CD4-positive, alpha-beta T cell (primary cell): ENCODE measurements at regions not wholly inside any gene's neighbourhood (a gene's known extent, or its start where the extent isn't known, plus 50 kb on each side); places are given as distances from the start of the nearest gene placed in this dataset.

ENCODE experiments used
- ATAC-seq: fragments of 200-7000 bp; cut with Tn5 transposase; one replicate; pipeline ENCODE4 v1.10.0; 2022; ENCODE audit warnings: mild to moderate bottlenecking; ENCODE audit not compliant: poor library complexity
- CTCF ChIA-PET: fragments of 350-600 bp; sonication (Branson Sonifier 250); formaldehyde crosslinking; loops from one replicate; lab custom pipeline; 2021; ENCODE audit warnings: antibody characterized with exemption, inconsistent platforms; lab: Charles Lee
- POLR2A ChIA-PET: fragments of 350-600 bp; sonication (Branson Sonifier 250); formaldehyde crosslinking; loops from one replicate; lab custom pipeline; 2021; ENCODE audit warnings: antibody characterized with exemption, inconsistent platforms; lab: Charles Lee
- DNase-seq, 14 experiments: peaks; one replicate each; pipeline ENCODE4 v3.0.0-alpha.2; 2013 to 2020; ENCODE audit warnings: mixed read lengths in 2 of 14
- H3K27ac ChIP-seq, 2 donors: one replicate each; pipeline versions ENCODE4 v1.5.1 to v1.7.0; 2013; ENCODE audit warnings: low read length in 2 of 2, low read depth in 1 of 2, mild to moderate bottlenecking in 1 of 2
- H3K27me3 ChIP-seq, 2 experiments: 1 replicate in 1 of 2; 2 replicates in 1 of 2; pipeline versions ENCODE4 v1.6.1 to v1.7.0; 2013; ENCODE audit warnings: low read length in 2 of 2, control low read depth in 1 of 2, mild to moderate bottlenecking in 1 of 2, moderate library complexity in 1 of 2; ENCODE audit not compliant: insufficient read depth in 2 of 2, control insufficient read depth in 1 of 2
- H3K36me3 ChIP-seq: one replicate; pipeline ENCODE4 v1.6.1; 2013; ENCODE audit warnings: low read length, control low read depth; ENCODE audit not compliant: insufficient read depth
- H3K4me1 ChIP-seq: one replicate; pipeline ENCODE4 v1.6.1; 2013; ENCODE audit warnings: low read length, control low read depth; ENCODE audit not compliant: insufficient read depth
- H3K4me3 ChIP-seq: one replicate; pipeline ENCODE4 v1.5.1; 2013; ENCODE audit warnings: mild to moderate bottlenecking, low read length, moderate library complexity
- H3K9me3 ChIP-seq, 2 experiments: 1 replicate in 1 of 2; 2 replicates in 1 of 2; pipeline versions ENCODE4 v1.6.1 to v1.7.0; 2013; ENCODE audit warnings: low read length in 2 of 2, mild to moderate bottlenecking in 2 of 2, control low read depth in 1 of 2, moderate library complexity in 1 of 2; ENCODE audit not compliant: control insufficient read depth in 1 of 2, insufficient read depth in 1 of 2
- H3K27ac Mint-ChIP-seq: one replicate; pipeline ENCODE4 v1.8.0; 2020; ENCODE audit warnings: mixed read lengths
- H3K27me3 Mint-ChIP-seq: one replicate; pipeline ENCODE4 v1.8.0; 2021; ENCODE audit warnings: mixed read lengths
- H3K36me3 Mint-ChIP-seq: one replicate; pipeline ENCODE4 v1.8.0; 2021; ENCODE audit warnings: low read depth, mixed read lengths
- H3K4me1 Mint-ChIP-seq: one replicate; pipeline ENCODE4 v1.8.0; 2021; ENCODE audit warnings: low read depth, mixed read lengths
- H3K4me3 Mint-ChIP-seq: one replicate; pipeline ENCODE4 v1.8.0; 2020; ENCODE audit warnings: mild to moderate bottlenecking, mixed read lengths
- H3K9me3 Mint-ChIP-seq: one replicate; pipeline ENCODE4 v1.8.0; 2020; ENCODE audit warnings: mixed read lengths
- CTCF ChIP-seq: fragments of 200-600 bp; IDR thresholded peaks from one replicate; pipeline ENCODE4 v1.8.0; 2022; ENCODE audit warnings: antibody characterized with exemption, mild to moderate bottlenecking
- intact Hi-C, 2 experiments: fragments of 100-400 bp; cut with DNase I in 1 of 2; cut with micrococcal nuclease in 1 of 2; formaldehyde crosslinking; loops; one replicate each; pipeline versions ENCODE4 v1.15.1 to v1.9.0; 2023 to 2025; cut with DNase I, micrococcal nuclease

DNA sequence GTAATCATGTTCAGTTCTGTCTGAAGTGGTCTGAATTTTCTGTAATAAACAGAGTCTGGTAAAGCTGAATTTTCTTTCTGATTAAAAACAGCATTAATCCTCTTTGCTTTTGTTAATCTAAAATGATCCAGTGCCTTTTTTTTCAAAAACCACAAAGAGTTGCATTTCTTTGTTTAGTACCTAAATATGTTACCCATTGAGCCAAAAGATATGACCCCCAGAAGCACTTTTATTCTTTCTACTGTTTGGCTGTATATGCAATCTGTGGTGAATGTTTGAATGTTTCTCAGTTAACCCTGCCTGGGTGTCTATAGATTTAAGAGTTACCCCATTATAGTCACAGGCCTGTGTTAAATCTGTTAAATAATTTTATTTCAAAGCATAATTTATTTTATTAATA lies 394.8 kb downstream of the PTPRC start:
- H3K4me1 Mint-ChIP-seq, result peaks cover 13% of the 10 kb centered on the region
- ChIA-PET CTCF (no interaction called here), POLR2A (no interaction called here)
- ATAC-seq (no peak), DNase-seq (no peak)
- no peaks in the 10 kb centered on the region for H3K9me3 ChIP-seq
- H3K4me1 ChIP-seq, result no peaks in the 10 kb centered on the region
- no peak overlapping the region for H3K27ac Mint-ChIP-seq
- no peaks in the 10 kb centered on the region for H3K9me3 Mint-ChIP-seq
- H3K4me3 Mint-ChIP-seq, result no peak overlapping the region
- H3K36me3 ChIP-seq, result no peaks in the 10 kb centered on the region
- H3K27me3 Mint-ChIP-seq, result no peaks in the 10 kb centered on the region
- no peaks in the 10 kb centered on the region for H3K36me3 Mint-ChIP-seq
- no peak overlapping the region for H3K27ac ChIP-seq
- TF ChIP-seq CTCF, result no peak
- intact Hi-C loops, result no loop called here
- no peak overlapping the region for H3K4me3 ChIP-seq
- no peaks in the 10 kb centered on the region for H3K27me3 ChIP-seq

- no peak overlapping the region for H3K27ac ChIP-seq
Observed at GRCh38 chr1:199038156-199038555, 399.3 kb downstream of the PTPRC start.

GRCh38 chr1:199040076-199040905 lies 401.5 kb downstream of the PTPRC start:
- Mint-ChIP-seq H3K4me1 (peaks cover 36% of the 10 kb centered on the region), H3K27ac (no peak overlapping the region), H3K4me3 (peak overlapping the region; percentile 40), H3K36me3 (no peaks in the 10 kb centered on the region), H3K9me3 (no peaks in the 10 kb centered on the region), H3K27me3 (no peaks in the 10 kb centered on the region)
- ChIA-PET CTCF (no interaction called here), POLR2A (no interaction called here)
- Histone ChIP-seq H3K4me3 (no peak overlapping the region), H3K4me1 (no peaks in the 10 kb centered on the region), H3K27ac (no peak overlapping the region), H3K36me3 (no peaks in the 10 kb centered on the region), H3K9me3 (no peaks in the 10 kb centered on the region), H3K27me3 (no peaks in the 10 kb centered on the region)
- DNase-seq, result peak in 1 of 14 experiments; percentile 17
- no peak for ATAC-seq
- intact Hi-C loops, result no loop called here
- no peak for TF ChIP-seq CTCF

More at GRCh38 chr1:199038156-199038555, 399.3 kb downstream of the PTPRC start:
- Histone ChIP-seq H3K4me3 (no peak overlapping the region), H3K36me3 (no peaks in the 10 kb centered on the region), H3K4me1 (no peaks in the 10 kb centered on the region), H3K27me3 (no peaks in the 10 kb centered on the region), H3K9me3 (no peaks in the 10 kb centered on the region)
- no peak for ATAC-seq
- Mint-ChIP-seq H3K36me3 (no peaks in the 10 kb centered on the region), H3K4me3 (no peak overlapping the region), H3K9me3 (no peaks in the 10 kb centered on the region), H3K4me1 (peaks cover 40% of the 10 kb centered on the region), H3K27ac (no peak overlapping the region), H3K27me3 (no peaks in the 10 kb centered on the region)
- TF ChIP-seq CTCF, result no peak
- no peak for DNase-seq
- POLR2A ChIA-PET, result no interaction called here
- intact Hi-C loops, result no loop called here
- CTCF ChIA-PET, result no interaction called here
